BJ (cell line): ENCODE measurements at regions not wholly inside any gene's neighbourhood (a gene's known extent, or its start where the extent isn't known, plus 50 kb on each side); places are given as distances from the start of the nearest gene placed in this dataset.

ENCODE experiments used
- CTCF ChIA-PET: fragments of 350-600 bp; formaldehyde crosslinking; extraction: SDS; loops from one replicate; lab custom pipeline; 2021; ENCODE audit warnings: antibody characterized with exemption, inconsistent platforms; lab: Yijun Ruan, JAX
- POLR2A ChIA-PET: fragments of 300-600 bp; sonication (Branson Sonifier 250); formaldehyde crosslinking; extraction: SDS; loops from one replicate; lab custom pipeline; 2021; ENCODE audit warnings: antibody characterized with exemption; lab: Charles Lee
- DNase-seq: peaks from one replicate; pipeline ENCODE4 v3.0.0-alpha.2; 2011; ENCODE audit warnings: low read depth
- H3K27me3 ChIP-seq: 2 replicates; pipeline ENCODE4 v1.6.0; 2011; ENCODE audit warnings: low read length; ENCODE audit not compliant: control insufficient read depth, insufficient read depth
- H3K36me3 ChIP-seq: 2 replicates; pipeline ENCODE4 v1.5.1; 2011; ENCODE audit warnings: low read length; ENCODE audit not compliant: control insufficient read depth, insufficient read depth
- H3K4me3 ChIP-seq: 2 replicates; pipeline ENCODE4 v1.5.1; 2011; ENCODE audit warnings: low read depth, mild to moderate bottlenecking, control low read depth, low read length
- CTCF ChIP-seq: IDR thresholded peaks from 2 replicates; pipeline ENCODE4 v1.5.1; 2011; ENCODE audit warnings: low read depth, mild to moderate bottlenecking, control low read depth, inconsistent platforms, low read length, moderate library complexity; ENCODE audit not compliant: insufficient read depth

DNA sequence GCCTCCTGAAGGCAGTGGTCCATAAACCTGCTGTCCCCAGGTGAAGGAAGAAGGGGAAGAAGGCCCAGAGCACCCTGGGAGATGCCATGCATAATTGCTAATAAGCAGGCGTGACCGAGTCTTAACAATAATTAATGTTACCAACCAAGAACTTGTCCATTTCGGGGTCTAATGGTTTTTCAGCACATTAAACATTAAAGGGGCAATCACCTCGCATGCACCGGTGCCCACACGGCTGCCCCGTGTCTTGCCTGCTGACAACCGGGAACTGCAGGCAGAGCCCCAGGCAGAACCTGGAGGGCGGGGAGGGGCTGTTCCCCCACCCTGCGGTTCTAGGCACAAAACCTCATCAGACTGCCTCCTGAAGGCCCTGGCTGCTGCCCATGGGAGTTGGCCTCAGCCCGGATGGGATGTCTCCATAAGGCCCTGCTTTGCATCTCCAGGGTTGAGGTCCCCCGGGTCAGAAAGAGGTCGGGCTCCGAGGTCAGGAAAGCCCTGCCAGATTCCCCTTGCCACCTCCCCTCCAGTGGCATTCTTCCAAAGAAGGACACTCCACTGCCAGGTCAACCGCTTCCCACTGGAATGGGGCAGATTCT, 169.0 kb downstream of the BUD13 start:
- ChIA-PET POLR2A (no interaction called here), CTCF (no interaction called here)
- no peak for TF ChIP-seq CTCF
- H3K27me3 ChIP-seq: no peaks in the 10 kb centered on the region
- H3K36me3 ChIP-seq: no peaks in the 10 kb centered on the region
- no peak overlapping the region for H3K4me3 ChIP-seq
- no peak for DNase-seq

DNA sequence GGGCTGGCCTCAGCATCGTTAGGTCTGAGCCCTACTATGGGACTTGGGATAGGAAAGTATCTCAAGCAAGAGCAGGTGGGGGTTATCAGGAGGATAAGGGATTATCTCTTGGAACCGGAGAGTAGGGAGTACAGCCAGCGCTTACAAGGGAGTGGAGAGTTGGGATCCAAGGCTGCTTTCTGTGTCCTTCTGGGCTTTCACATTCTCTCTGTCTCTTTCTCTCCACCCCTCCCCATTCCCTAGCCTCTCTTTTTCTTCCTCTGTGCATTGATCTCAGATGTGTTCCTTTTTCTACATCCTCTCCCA, 170.2 kb downstream of the BUD13 start:
- Histone ChIP-seq H3K36me3 (no peaks in the 10 kb centered on the region), H3K27me3 (no peaks in the 10 kb centered on the region), H3K4me3 (no peak overlapping the region)
- no peak for TF ChIP-seq CTCF
- ChIA-PET POLR2A (no interaction called here), CTCF (no interaction called here)
- DNase-seq: no peak

DNA sequence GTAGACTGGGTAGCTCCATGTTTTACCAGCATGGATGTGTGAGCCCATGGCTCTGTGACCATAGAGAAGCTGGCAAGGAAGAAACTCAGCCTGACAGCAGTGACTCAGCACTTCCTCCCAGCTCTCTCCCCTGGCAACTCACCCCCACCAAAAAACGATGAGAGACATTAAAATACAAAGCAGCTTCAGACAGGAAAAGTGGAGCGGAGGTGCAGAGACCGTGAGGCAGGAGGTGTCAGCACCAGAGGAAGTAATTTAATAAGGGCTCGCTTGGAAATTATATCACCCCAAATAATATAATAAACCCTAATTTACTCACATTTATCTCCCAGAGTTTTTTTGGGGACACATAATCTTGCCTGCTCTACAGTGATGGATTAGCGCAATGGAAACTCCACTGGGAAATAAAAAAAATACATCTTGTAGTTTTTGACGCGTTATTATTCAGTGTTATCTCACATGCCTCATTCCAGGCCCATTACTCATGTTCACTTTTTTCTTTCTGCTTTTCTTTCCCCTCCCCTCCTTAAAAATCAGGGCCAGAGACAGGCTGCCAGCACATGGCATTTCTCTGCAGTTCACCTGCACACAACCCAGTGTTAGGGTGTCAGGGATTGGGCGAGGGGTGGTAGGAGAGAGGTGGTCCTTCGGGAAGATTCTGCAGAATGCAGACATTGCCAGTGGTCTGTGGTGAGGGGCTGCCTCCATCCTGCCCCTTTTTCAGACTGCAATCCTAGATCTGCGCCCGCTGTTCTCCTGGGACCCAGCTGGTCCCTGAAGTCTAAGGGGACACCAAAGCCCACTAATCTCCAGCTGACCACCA, 170.8 kb downstream of the BUD13 start:
- no peak for DNase-seq
- POLR2A ChIA-PET: no interaction called here
- CTCF ChIA-PET: interaction anchor here (0.7 kb wide), 1 partner anchor 10 kb away, joined by 3 read pairs; no protein-coding TSS in a partner anchor

DNA sequence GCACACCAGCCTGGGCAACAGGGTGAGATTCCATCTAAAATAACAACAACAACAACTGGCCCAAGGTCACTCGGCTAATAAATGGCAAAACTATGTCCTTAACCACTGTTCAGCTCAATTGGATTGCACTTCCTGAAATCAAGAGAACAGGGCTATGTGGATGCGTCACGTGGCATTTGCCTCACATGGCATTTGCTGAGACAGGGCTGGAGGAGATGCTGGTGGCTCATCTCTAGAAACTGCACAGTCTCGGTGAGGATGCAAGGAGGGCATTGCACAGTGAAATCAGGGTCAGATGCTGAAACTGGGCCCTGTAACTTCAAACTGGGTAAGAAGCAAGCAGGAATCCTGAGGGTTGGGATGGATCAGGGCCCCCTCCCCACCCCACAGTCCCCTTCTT, 171.9 kb downstream of the BUD13 start:
- TF ChIP-seq CTCF: no peak
- Histone ChIP-seq H3K27me3 (no peaks in the 10 kb centered on the region), H3K4me3 (no peak overlapping the region), H3K36me3 (no peaks in the 10 kb centered on the region)
- POLR2A ChIA-PET: no interaction called here
- CTCF ChIA-PET: no interaction called here
- no peak for DNase-seq

More for the DNA sequence above, 170.8 kb downstream of the BUD13 start:
- Histone ChIP-seq H3K27me3 (no peaks in the 10 kb centered on the region), H3K4me3 (no peak overlapping the region), H3K36me3 (no peaks in the 10 kb centered on the region)
- no peak for TF ChIP-seq CTCF

DNA sequence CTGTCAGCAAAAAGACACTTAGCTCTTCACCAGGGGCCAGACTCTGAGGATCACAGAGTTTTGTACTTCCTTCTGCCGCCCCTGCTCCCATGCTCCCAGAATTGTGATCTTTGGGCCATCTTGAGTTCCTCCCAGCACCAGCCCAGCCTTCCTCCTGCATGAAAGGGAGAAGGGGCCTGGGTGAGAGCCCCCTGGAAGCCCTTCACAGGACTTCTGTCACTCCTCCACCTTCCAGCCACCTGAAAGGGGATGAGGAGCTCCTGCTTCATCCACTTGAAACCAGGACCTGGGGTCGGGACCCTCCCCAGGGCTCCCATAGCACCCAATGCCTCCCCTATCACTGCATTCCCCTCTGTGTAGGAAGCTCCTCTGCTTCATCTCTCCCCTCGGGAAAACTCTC, 174.2 kb downstream of the BUD13 start:
- Histone ChIP-seq H3K4me3 (no peak overlapping the region), H3K36me3 (no peaks in the 10 kb centered on the region), H3K27me3 (no peaks in the 10 kb centered on the region)
- ChIA-PET POLR2A (no interaction called here), CTCF (interaction anchor here (1.2 kb wide), 1 partner anchor 42 kb away, joined by 3 read pairs; no protein-coding TSS in a partner anchor)
- no peak for TF ChIP-seq CTCF
- no peak for DNase-seq
